HG03439 (cell line): ENCODE measurements at regions not wholly inside any gene's neighbourhood (a gene's known extent, or its start where the extent isn't known, plus 50 kb on each side); places are given as distances from the start of the nearest gene placed in this dataset.
"Not testable (repeated sequence)": the region's sequence is repeated elsewhere in the genome, so short reads cannot be mapped to it uniquely, and the experiment has no call there.

Source experiments
- ATAC-seq: cut with Tn5 transposase; IDR thresholded peaks from one replicate; pipeline ENCODE4 v1.9.1; 2021; ENCODE audit warnings: mild to moderate bottlenecking, moderate library complexity; ENCODE audit not compliant: unreplicated experiment

GRCh38 chr3:150248888-150249681, 159.0 kb upstream of the TSC22D2 start:
- no peak for ATAC-seq

- ATAC-seq, result no peak
Observed at GRCh38 chr3:150248116-150248887, 159.8 kb upstream of the TSC22D2 start.

- no peak for ATAC-seq
Observed at GRCh38 chr3:150247441-150247840, 160.7 kb upstream of the TSC22D2 start.

- ATAC-seq, result no peak
Observed at GRCh38 chr3:150243466-150243865, 164.6 kb upstream of the TSC22D2 start.

- no peak for ATAC-seq
Observed at GRCh38 chr3:150242220-150242936, 165.7 kb upstream of the TSC22D2 start.

GRCh38 chr3:150240891-150241290, 167.2 kb upstream of the TSC22D2 start:
- ATAC-seq, result no peak

GRCh38 chr3:150239766-150240165, 168.3 kb upstream of the TSC22D2 start:
- no peak for ATAC-seq

GRCh38 chr3:150238995-150239619, 169.0 kb upstream of the TSC22D2 start:
- ATAC-seq, result no peak

- ATAC-seq, result no peak
Observed at GRCh38 chr3:150238048-150238802, 169.9 kb upstream of the TSC22D2 start.

GRCh38 chr3:150237490-150237889, 170.6 kb upstream of the TSC22D2 start:
- ATAC-seq, result no peak

GRCh38 chr3:150236316-150237082, 171.6 kb upstream of the TSC22D2 start:
- no peak for ATAC-seq

- ATAC-seq, result no peak
Observed at GRCh38 chr3:150235799-150236198, 172.3 kb upstream of the TSC22D2 start.

- no peak for ATAC-seq
Observed at GRCh38 chr3:150232992-150233451, 175.1 kb upstream of the TSC22D2 start.

GRCh38 chr3:150230037-150230436, 178.1 kb upstream of the TSC22D2 start:
- ATAC-seq, result no peak

- not testable (repeated sequence) for ATAC-seq
Observed at GRCh38 chr3:150228626-150229025, 179.5 kb upstream of the TSC22D2 start.

GRCh38 chr3:150227839-150228238, 180.3 kb upstream of the TSC22D2 start:
- no peak for ATAC-seq

GRCh38 chr3:150225986-150226385, 182.1 kb upstream of the TSC22D2 start:
- ATAC-seq, result no peak

- no peak for ATAC-seq
Observed at GRCh38 chr3:150223558-150223957, 184.5 kb upstream of the TSC22D2 start.

- no peak for ATAC-seq
Observed at GRCh38 chr3:150222691-150223489, 185.2 kb upstream of the TSC22D2 start.
